HG03520 (cell line): ENCODE measurements at regions not wholly inside any gene's neighbourhood (a gene's known extent, or its start where the extent isn't known, plus 50 kb on each side); places are given as distances from the start of the nearest gene placed in this dataset.
"Not testable (repeated sequence)": the region's sequence is repeated elsewhere in the genome, so short reads cannot be mapped to it uniquely, and the experiment has no call there.

Source experiments
- ATAC-seq: cut with Tn5 transposase; IDR thresholded peaks from one replicate; pipeline ENCODE4 v1.9.1; 2021; ENCODE audit warnings: mild to moderate bottlenecking, moderate library complexity; ENCODE audit not compliant: unreplicated experiment

GRCh38 chrX:10944136-10944885 is 166.8 kb upstream of the HCCS start:
- no peak for ATAC-seq

DNA sequence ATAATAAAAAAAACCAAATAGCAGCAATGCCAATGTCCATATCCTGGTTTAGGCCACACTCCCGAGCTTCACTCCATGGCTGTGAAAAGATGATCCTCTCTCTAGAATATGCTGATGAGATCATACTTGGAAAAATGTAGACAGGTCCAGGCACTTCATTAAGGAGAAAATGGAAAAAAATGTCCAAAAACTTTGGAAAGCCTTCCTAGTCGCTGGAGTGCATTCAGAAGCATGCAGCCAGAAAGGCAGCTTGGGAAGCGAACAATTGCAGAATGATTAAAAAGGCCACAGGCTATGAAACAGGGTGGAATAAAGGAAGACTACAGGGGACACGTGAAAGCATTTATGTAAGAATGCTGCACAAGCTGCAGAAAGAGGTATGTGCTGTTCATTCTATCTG is 165.6 kb upstream of the HCCS start:
- no peak for ATAC-seq

DNA sequence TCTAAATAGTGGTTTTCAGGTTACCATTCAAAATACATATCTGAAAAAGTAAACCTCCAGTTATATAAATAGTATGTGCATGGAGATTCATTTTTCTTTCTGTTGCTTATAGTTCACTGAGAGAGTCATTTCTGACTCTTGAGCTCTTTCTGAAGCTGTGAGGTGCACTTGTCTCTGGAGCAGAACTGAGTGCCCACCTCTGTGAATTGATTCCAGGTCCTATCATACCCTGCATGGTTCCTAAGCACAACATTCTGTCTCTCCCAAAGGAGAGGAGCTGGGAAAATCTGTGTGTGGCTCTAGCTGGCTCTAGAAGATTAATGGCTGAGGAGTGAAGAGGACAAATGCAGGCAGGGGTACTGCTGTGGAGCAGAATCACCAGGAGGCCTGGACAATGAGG is 161.6 kb upstream of the HCCS start:
- ATAC-seq = no peak

GRCh38 chrX:10952619-10953018 is 158.5 kb upstream of the HCCS start:
- no peak for ATAC-seq

DNA sequence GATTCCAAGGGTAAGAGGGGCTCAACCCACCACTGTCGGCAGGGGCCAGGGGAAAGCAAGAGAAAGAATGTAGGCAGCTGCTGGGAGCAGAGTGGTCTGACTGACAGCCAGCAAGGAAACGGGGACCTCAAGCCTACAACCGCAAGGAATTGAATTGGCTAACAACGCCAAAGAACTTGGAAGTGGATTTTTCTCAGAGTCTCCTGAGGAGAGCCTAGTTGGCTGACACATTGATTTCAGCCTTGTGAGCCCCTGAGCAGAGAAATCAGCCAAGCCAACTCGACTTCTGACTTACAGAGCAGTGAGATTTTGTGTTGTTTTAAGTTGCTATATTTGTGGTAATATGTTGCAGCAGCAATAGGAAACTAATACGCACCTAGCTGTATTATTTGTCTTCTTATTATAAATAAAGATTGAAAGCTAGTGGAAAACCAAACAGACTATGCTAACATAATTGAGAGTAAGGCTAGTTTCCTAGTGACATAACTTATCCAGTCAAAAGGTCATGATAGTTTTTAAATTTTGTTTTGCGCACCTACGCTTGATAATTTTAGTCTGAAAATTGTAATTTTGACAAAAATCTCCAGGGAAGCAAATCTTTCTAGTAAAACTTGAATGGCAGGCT is 145.8 kb upstream of the HCCS start:
- no peak for ATAC-seq

DNA sequence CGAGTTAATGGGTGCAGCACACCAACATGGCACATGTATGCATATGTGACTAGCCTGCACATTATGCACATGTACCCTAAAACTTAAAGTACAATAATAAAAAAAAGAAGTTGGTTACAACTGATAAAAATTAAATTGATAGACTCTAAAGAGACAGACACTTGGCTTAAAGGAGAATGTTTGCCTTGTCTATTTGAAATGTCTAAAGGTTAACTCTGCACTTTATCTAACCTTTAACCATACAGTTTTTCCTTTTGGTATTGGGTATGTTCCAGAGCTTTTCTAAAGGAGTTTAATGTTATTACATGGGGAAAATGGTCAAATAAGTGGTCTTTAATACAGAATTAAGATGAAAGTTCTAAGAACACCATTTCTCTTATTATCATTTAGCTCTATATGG is 145.1 kb upstream of the HCCS start:
- ATAC-seq = no peak

- ATAC-seq = no peak
Measured at GRCh38 chrX:10971176-10971575, 140.0 kb upstream of the HCCS start.

DNA sequence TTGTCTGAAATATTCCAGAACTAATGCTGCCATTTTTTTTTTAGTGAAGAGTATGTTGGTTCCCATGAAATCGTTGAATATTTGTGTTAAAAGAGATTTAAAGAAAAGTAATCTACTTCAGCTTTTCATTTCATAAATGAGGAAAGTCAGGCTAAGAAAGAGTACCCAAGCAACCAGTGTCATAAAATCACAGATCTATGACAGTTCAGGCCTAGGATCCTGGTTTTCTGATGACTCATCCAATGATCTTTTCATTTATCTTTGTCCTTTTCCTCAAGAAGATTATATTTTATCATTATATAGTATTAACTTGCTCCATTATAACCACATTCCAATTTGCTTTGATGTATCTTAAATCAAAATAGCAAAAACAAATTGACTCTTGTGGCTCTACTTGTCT is 139.4 kb upstream of the HCCS start:
- ATAC-seq = no peak

- ATAC-seq = no peak
Measured at GRCh38 chrX:10972706-10973105, 138.4 kb upstream of the HCCS start.

DNA sequence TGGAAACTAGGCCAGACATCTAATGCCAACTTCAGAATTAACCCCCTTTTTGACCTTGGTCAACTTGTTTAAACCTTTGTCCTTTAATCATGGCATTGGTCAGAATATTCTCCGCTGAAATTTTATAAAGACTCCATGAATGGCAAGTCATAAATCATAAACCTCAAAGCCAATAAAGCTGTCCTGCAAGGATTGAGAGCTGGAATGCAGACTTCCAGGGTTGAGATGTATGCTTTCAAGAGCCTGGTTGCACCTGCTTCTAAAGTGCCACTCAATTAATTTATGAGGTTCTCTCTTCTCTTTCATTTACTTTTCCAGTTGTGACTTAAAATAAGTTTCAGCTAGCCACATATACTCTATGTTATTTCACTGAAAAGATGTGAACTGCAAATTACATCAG is 136.2 kb upstream of the HCCS start:
- no peak for ATAC-seq

GRCh38 chrX:10979956-10980355 is 131.2 kb upstream of the HCCS start:
- ATAC-seq = no peak

DNA sequence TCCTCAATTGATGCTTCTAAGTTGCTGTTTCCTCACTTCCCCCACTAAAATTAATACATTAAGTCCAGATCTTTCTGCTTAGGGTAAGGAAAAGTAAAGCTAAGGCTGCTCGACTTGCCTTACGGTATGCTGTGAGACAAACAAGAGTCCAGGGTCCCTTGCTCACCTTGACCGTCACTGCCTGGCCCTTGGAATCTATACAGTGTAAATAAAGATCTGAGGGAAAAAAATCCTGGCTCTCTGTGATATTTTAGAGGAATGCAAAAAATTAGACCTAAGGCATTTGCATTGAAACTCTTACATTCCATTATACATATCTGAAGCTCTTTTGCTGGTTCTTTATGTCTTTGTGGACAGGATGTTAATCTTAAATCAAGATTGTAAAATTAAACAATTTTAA is 129.6 kb upstream of the HCCS start:
- ATAC-seq = no peak

- ATAC-seq = no peak
Measured at GRCh38 chrX:10983526-10983925, 127.6 kb upstream of the HCCS start.

GRCh38 chrX:10984213-10984612 is 126.9 kb upstream of the HCCS start:
- ATAC-seq = no peak

GRCh38 chrX:10986616-10987015 is 124.5 kb upstream of the HCCS start:
- no peak for ATAC-seq

DNA sequence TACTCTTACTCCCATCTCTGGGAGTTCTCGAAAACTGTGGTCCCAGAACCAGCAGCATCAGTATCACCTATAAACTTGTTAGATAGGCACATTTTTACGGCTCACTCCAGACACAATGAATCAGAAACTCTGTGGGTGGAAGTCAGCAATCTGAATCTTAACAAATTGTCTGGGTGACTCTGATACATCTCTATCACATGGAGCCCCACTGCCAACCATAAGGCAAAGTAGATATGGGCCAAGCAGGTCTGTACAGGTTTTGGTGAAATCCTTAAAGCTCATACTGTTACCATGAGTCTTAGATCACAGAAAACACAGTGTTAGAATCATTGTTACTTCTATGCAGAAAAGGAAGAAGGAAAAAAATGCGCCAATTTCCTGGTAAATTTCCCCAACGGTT is 122.5 kb upstream of the HCCS start:
- ATAC-seq = no peak

GRCh38 chrX:10989386-10989785 is 121.7 kb upstream of the HCCS start:
- no peak for ATAC-seq

- ATAC-seq = no peak
Measured at GRCh38 chrX:10990418-10990817, 120.7 kb upstream of the HCCS start.

DNA sequence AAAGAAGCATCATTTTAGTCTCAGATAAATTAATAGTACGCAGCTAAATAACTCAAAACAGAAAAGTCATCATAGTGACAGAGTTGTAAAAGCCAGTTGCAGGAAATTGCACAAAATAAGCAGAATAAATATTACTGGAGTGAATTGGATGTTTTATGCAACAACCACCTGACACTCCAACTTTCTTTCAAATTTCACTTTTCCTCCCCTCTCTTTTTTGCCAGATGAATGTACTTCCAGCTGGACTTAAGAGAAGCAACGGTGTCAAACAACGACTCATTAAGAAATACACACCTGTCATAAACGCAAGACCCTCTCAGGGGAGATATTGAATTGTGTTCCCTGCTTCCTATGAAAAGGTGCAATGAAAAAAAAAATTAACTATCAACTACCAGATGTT is 120.2 kb upstream of the HCCS start:
- ATAC-seq = no peak

- ATAC-seq = no peak
Measured at GRCh38 chrX:10992110-10992509, 119.0 kb upstream of the HCCS start.

DNA sequence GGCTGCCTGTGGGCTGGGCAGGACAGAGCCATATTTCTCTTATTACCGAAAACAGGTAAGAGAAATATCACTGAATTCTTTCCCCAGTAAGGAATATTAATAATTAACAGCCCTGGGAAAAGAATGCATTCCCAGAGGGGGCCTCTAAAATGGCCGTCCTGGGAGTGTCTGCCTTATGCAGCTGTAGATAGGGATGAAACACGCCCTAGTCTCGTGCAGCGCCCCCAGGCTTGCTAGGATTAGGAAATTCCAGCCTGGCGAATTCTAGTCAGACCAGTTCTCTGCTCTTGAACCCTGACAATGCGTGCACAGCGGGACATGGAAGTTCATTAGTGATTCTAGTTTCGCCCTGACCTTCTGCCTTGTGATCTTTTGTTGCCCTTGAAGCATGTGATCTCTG is 104.1 kb upstream of the HCCS start:
- not testable (repeated sequence) for ATAC-seq

- ATAC-seq = no peak
Measured at GRCh38 chrX:11010476-11010875, 100.7 kb upstream of the HCCS start.

DNA sequence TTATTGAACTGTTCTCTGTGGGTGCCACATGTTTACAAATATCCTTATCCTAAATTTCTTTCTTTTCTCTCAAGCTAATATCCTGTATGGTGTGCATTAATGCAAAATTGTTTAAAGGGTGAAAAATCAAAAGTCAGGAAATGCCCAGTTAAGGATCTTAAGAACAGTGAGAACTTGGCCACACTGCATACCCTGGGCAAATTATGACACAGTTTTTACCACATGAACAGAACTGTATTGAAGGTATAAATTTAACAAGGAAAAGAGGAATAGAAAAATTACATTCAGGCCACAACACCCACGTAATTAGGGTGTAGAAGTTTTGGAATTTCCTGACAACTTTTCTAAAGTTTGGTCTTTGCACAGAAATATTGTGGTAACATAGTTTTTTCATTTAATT is 94.4 kb upstream of the HCCS start:
- ATAC-seq = no peak
